GM12875 (cell line): ENCODE measurements at regions not wholly inside any gene's neighbourhood (a gene's known extent, or its start where the extent isn't known, plus 50 kb on each side); places are given as distances from the start of the nearest gene placed in this dataset.
"Not testable (repeated sequence)": the region's sequence is repeated elsewhere in the genome, so short reads cannot be mapped to it uniquely, and the experiment has no call there.

Experiments
- H3K4me3 ChIP-seq: one replicate; pipeline ENCODE4 v1.5.1; 2011; ENCODE audit warnings: low read depth, low read length, control low read depth
- TF ChIP-seq, protein P1 (sequence below): IDR thresholded peaks from 2 replicates; pipeline ENCODE4 v1.5.1; 2011; ENCODE audit warnings: low read depth, mild to moderate bottlenecking, control low read depth, inconsistent platforms, low read length, moderate library complexity, borderline replicate concordance; ENCODE audit not compliant: insufficient read depth

DNA sequence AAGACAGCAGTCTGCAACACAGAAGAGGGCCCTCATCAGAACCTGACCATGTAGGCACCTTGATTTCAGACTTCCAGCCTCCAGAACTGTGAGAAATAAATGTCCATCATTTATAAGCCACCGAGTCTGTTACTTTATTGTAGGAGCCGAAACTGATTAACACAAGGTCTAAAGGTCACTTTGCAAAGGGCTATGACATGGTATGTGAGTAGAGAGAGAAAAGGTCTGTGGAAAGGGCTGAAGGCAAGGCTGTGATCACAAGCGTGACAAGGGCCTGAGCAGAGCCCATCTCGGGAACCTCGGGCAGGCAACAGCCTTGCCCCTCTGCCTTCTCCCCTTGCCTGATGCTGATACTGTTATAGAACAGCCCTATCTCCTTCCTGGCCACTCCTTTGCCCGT, 73.4 kb upstream of the TEAD1 start:
- no peak overlapping the region for H3K4me3 ChIP-seq
- TF ChIP-seq, protein P1, sequence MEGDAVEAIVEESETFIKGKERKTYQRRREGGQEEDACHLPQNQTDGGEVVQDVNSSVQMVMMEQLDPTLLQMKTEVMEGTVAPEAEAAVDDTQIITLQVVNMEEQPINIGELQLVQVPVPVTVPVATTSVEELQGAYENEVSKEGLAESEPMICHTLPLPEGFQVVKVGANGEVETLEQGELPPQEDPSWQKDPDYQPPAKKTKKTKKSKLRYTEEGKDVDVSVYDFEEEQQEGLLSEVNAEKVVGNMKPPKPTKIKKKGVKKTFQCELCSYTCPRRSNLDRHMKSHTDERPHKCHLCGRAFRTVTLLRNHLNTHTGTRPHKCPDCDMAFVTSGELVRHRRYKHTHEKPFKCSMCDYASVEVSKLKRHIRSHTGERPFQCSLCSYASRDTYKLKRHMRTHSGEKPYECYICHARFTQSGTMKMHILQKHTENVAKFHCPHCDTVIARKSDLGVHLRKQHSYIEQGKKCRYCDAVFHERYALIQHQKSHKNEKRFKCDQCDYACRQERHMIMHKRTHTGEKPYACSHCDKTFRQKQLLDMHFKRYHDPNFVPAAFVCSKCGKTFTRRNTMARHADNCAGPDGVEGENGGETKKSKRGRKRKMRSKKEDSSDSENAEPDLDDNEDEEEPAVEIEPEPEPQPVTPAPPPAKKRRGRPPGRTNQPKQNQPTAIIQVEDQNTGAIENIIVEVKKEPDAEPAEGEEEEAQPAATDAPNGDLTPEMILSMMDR: no peak

DNA sequence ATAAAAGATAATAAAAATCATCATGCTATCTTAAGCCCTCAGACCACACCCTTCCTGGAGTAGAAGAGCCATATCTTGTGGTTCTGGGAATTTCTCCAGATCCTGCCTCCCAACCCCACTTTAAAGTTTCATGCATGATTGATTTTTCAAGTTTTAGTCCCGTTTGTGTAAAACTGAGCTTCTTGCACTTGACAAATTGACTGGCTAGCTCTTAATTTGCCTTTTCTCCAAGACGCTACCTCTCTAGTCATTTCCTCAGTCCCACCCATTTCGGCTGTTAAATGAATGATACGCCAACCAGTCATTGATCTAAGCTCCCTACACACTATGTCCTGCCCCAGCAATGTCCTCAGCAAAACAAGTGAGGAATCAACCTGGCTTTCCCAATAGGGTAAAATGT, 71.8 kb upstream of the TEAD1 start:
- TF ChIP-seq, protein P1: no peak
- no peak overlapping the region for H3K4me3 ChIP-seq

DNA sequence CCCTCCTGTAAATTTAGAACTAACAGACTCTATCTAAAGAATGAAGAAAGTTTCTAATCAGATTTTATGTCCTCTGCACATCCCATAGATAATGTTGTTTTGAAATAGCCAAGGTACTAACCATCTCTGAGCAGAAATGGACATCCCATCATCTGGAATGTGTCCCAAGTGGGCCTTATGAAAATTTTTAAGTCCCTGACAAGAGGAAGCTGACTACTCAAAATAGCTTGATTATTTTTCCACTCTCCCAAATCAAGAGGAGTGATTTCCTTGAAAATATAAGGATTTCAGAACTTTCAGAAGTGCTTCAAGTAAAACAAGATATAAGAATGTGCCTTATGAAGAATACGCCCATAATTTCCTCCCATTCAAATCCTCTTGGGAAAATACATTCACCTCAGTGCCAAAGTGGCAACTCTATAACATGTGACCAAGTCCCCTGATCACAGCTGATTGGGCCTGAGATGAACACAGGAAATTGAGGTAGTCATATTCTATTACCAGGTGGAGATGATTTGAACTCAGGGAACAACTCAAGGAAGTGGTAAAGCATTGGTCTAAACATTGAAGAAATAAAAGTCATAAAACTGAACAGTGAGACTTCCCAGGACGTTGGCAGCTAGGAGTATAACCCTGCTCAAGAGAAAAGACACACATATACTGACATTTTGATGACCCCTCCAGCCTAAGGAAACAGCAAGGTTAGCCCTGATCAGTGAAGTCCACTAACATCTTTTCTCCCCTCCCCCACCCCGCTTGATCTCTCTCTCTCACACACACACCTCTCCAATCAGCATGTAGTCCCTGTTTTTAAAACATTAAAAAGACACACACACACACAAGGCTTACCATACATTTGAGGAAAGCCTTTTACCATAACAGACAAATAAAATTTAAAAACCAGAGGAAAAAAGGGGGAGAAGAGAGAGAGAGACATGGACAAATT, 70.8 kb upstream of the TEAD1 start:
- TF ChIP-seq, protein P1: no peak
- no peak overlapping the region for H3K4me3 ChIP-seq

DNA sequence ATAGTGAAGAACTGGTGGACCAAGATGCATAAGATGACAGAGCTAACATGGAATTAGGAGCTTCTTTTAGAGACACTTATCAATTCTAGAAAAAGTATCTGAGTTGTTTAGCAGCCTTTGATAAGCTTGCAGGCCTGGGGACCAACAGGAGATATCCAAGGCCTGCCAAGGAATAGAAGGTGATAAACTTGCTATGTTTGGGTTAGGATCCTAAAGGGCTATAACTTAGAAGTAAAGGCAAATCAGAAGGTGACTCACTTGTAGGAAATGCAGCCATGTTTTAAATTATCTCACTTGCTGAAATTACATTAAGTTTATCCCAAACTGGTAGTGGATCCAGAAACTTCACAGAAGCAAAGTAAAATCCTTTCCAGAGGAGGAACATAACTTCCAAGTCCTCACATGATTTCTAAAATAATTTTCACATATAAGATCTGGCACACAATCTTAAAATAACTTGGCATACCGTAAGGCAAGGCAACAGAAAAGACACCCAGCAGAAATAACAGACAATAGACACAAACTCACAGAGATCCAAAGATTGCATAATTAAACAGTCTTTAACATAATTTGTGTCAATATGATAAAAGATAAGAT, 69.6 kb upstream of the TEAD1 start:
- TF ChIP-seq, protein P1: no peak
- H3K4me3 ChIP-seq: no peak overlapping the region

DNA sequence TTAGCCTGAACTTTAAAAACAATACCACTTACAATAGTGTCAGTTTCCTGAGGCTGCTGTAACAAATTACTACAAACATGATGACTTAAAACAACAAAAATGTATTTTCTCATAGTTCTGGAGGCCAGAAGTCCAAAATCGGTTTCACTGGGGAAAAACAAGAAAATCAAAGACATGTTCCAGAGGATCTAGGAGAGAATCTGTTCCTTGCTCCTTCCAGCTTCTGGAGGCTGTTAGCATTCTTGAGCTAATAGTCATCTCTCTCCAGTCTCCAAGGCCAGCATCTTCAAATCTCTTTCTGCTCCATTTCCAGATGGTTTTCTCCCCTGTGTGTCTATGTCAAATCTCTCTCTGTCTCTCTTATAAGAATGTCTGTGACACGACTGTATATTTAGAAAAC, 67.6 kb upstream of the TEAD1 start:
- TF ChIP-seq, protein P1: no peak
- H3K4me3 ChIP-seq: no peak overlapping the region

DNA sequence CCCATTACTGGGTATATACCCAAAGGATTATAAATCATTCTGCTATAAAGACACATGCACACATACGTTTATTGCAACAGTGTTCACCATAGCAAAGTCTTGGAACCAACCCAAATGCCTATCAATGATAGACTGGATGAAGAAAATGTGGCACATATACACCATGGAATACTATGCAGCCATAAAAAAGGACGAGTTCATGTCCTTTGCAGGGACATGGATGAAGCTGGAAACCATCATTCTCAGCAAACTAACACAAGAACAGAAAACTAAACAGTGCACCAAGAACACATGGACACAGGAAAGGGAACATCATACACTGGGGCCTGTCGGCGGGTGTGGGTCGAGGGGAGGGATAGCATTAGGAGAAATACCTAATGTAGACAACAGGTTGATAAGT, 65.5 kb upstream of the TEAD1 start:
- not testable (repeated sequence) for H3K4me3 ChIP-seq

DNA sequence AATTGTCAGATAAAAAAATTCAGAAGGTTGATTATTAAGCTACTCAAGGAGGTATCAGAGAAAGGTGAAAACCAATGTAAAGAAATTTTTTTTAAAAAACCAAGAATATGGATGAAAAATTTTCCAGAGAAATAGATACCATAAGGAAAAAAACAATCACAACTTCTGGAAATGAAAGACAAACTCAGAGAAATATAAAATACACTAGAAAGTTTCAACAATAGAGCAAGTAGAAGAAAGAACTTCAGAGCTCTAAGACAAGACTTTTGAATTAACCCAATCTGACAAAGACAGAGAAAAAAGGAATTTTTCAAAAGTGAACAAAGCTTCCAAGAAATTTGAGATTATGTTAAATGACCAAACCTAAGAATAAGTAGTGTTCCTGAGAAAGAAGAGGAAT, 62.9 kb upstream of the TEAD1 start:
- H3K4me3 ChIP-seq: no peak overlapping the region
- TF ChIP-seq, protein P1: no peak
